SK-N-SH treated with all-trans-retinoic acid at 6 μM for 48 hours (cell line): ENCODE measurements at regions not wholly inside any gene's neighbourhood (a gene's known extent, or its start where the extent isn't known, plus 50 kb on each side); places are given as distances from the start of the nearest gene placed in this dataset.

ENCODE experiments used
- ATAC-seq: fragments of 200-7000 bp; cut with Tn5 transposase; 3 replicates; pipeline ENCODE4 v1.9.1; 2020; ENCODE audit warnings: mild to moderate bottlenecking, moderate library complexity
- ARNTL ChIP-seq: fragments of 450-650 bp; formaldehyde crosslinking; IDR thresholded peaks from 2 replicates; pipeline ENCODE4 v1.5.0; 2020; ENCODE audit warnings: low read depth, mild to moderate bottlenecking, moderate library complexity, borderline replicate concordance
- BACH2 ChIP-seq: fragments of 250-450 bp; sonication (Bioruptor Pico); IDR thresholded peaks from 2 replicates; pipeline ENCODE4 v1.9.0; 2021; ENCODE audit warnings: mild to moderate bottlenecking, borderline replicate concordance
- CREB5 ChIP-seq: fragments of 250-450 bp; sonication (Bioruptor Pico); IDR thresholded peaks from 2 replicates; pipeline ENCODE4 v1.5.1; 2020; ENCODE audit warnings: low read depth, mild to moderate bottlenecking, moderate library complexity
- CSDC2 ChIP-seq: fragments of 250-450 bp; sonication (Bioruptor Pico); IDR thresholded peaks from 2 replicates; pipeline ENCODE4 v1.5.0; 2020; ENCODE audit warnings: mild to moderate bottlenecking, moderate library complexity
- CSRNP3 ChIP-seq: fragments of 250-450 bp; sonication (Bioruptor Pico); IDR thresholded peaks from 2 replicates; pipeline ENCODE4 v1.5.1; 2021; ENCODE audit warnings: mild to moderate bottlenecking, moderate library complexity
- ESRRG ChIP-seq: fragments of 250-450 bp; sonication (Bioruptor Pico); IDR thresholded peaks from 2 replicates; pipeline ENCODE4 v1.6.1; 2021; ENCODE audit warnings: mild to moderate bottlenecking
- GLIS3 ChIP-seq: fragments of 250-450 bp; sonication (Bioruptor Pico); IDR thresholded peaks from 2 replicates; pipeline ENCODE4 v1.5.0; 2020; ENCODE audit warnings: mild to moderate bottlenecking, moderate library complexity
- ISL1 ChIP-seq: fragments of 250-450 bp; sonication (Bioruptor Pico); IDR thresholded peaks from 2 replicates; pipeline ENCODE4 v2.1.2; 2022; ENCODE audit warnings: mild to moderate bottlenecking, moderate library complexity
- OSR1 ChIP-seq: fragments of 250-450 bp; sonication (Bioruptor Pico); IDR thresholded peaks from 2 replicates; pipeline ENCODE4 v1.8.0; 2022; ENCODE audit warnings: moderate library complexity, mild to moderate bottlenecking, inconsistent platforms
- PATZ1 ChIP-seq: fragments of 250-450 bp; sonication (Bioruptor Pico); IDR thresholded peaks from 2 replicates; pipeline ENCODE4 v1.8.0; 2020; ENCODE audit warnings: mild to moderate bottlenecking, moderate library complexity, borderline replicate concordance
- POU6F1 ChIP-seq: fragments of 250-450 bp; sonication (Bioruptor Pico); IDR thresholded peaks from 2 replicates; pipeline ENCODE4 v1.8.0; 2021; ENCODE audit warnings: low read depth, mild to moderate bottlenecking, moderate library complexity, borderline replicate concordance
- PPARA ChIP-seq: fragments of 250-450 bp; sonication (Bioruptor Pico); IDR thresholded peaks from 2 replicates; pipeline ENCODE4 v1.5.0; 2020; ENCODE audit warnings: mild to moderate bottlenecking, borderline replicate concordance
- RARB ChIP-seq: fragments of 250-450 bp; sonication (Bioruptor Pico); IDR thresholded peaks from 2 replicates; pipeline ENCODE4 v1.8.0; 2021; ENCODE audit warnings: mild to moderate bottlenecking, moderate library complexity
- SNAI2 ChIP-seq: fragments of 250-450 bp; sonication (Bioruptor Pico); IDR thresholded peaks from 2 replicates; pipeline ENCODE4 v1.5.0; 2020; ENCODE audit warnings: mild to moderate bottlenecking, moderate library complexity
- TCF4 ChIP-seq: fragments of 250-450 bp; sonication (Bioruptor Pico); IDR thresholded peaks from 2 replicates; pipeline ENCODE4 v1.8.0; 2021; ENCODE audit warnings: mild to moderate bottlenecking, moderate library complexity, borderline replicate concordance
- TOX ChIP-seq: fragments of 250-450 bp; sonication (Bioruptor Pico); IDR thresholded peaks from 2 replicates; pipeline ENCODE4 v1.8.0; 2021; ENCODE audit warnings: mild to moderate bottlenecking, moderate library complexity, borderline replicate concordance
- ZC3H10 ChIP-seq: fragments of 250-450 bp; sonication (Bioruptor Pico); IDR thresholded peaks from 2 replicates; pipeline ENCODE4 v1.5.1; 2021; ENCODE audit warnings: mild to moderate bottlenecking, moderate library complexity
- ZFP3 ChIP-seq: fragments of 250-450 bp; sonication (Bioruptor Pico); IDR thresholded peaks from 2 replicates; pipeline ENCODE4 v1.5.0; 2020; ENCODE audit warnings: mild to moderate bottlenecking, moderate library complexity
- ZFP30 ChIP-seq: fragments of 450-650 bp; formaldehyde crosslinking; IDR thresholded peaks from 2 replicates; pipeline ENCODE4 v1.5.0; 2022; ENCODE audit warnings: mild to moderate bottlenecking, moderate library complexity
- ZNF565 ChIP-seq: fragments of 450-650 bp; formaldehyde crosslinking; conservative IDR thresholded peaks from 2 replicates; pipeline ENCODE4 v1.5.0; 2020; ENCODE audit warnings: low read depth, mild to moderate bottlenecking, moderate library complexity
- ZNF70 ChIP-seq: fragments of 450-650 bp; formaldehyde crosslinking; IDR thresholded peaks from 2 replicates; pipeline ENCODE4 v1.5.0; 2020; ENCODE audit warnings: mild to moderate bottlenecking, moderate library complexity

- TF ChIP-seq SNAI2 (CRISPR knock-in tag) (no peak), ZFP30 (CRISPR knock-in tag) (no peak), PATZ1 (CRISPR knock-in tag) (no peak), CREB5 (no peak), TCF4 (CRISPR knock-in tag) (no peak)
- TF ChIP-seq, all 23 proteins: peak for 0
Observed at GRCh38 chr3:75260-75659, 121.3 kb upstream of the CHL1 start (continued).

GRCh38 chr3:79542-79941 is 117.0 kb upstream of the CHL1 start:
- no peak for ATAC-seq

GRCh38 chr3:82508-82907 is 114.1 kb upstream of the CHL1 start:
- ATAC-seq: no peak
- no peak for TF ChIP-seq TOX (CRISPR knock-in tag)
- no peak for TF ChIP-seq CSDC2
- TF ChIP-seq PATZ1 (CRISPR knock-in tag): no peak
- no peak for TF ChIP-seq ESRRG
- no peak for TF ChIP-seq ZFP30 (CRISPR knock-in tag)
- TF ChIP-seq CREB5: no peak
- no peak for TF ChIP-seq SNAI2 (CRISPR knock-in tag)
- TF ChIP-seq RARB (CRISPR knock-in tag): no peak
- TF ChIP-seq ZC3H10 (CRISPR knock-in tag): no peak
- no peak for TF ChIP-seq ZNF70
- TF ChIP-seq TCF4 (CRISPR knock-in tag): no peak
- no peak for TF ChIP-seq ZFP3 (CRISPR knock-in tag)
- TF ChIP-seq CSRNP3 (CRISPR knock-in tag): no peak
- TF ChIP-seq ARNTL (CRISPR knock-in tag): no peak

More at GRCh38 chr3:79542-79941, 117.0 kb upstream of the CHL1 start:
- no peak for TF ChIP-seq ARNTL (CRISPR knock-in tag)
- no peak for TF ChIP-seq ZFP3 (CRISPR knock-in tag)
- TF ChIP-seq SNAI2 (CRISPR knock-in tag): no peak
- TF ChIP-seq TOX (CRISPR knock-in tag): no peak
- TF ChIP-seq ZC3H10 (CRISPR knock-in tag): no peak
- TF ChIP-seq, all 23 proteins: peak for 0

GRCh38 chr3:83096-83495 is 113.5 kb upstream of the CHL1 start:
- no peak for ATAC-seq
- TF ChIP-seq PPARA (CRISPR knock-in tag) (no peak), ZNF70 (no peak), POU6F1 (CRISPR knock-in tag) (no peak), CREB5 (no peak), ZNF565 (CRISPR knock-in tag) (no peak), CSRNP3 (CRISPR knock-in tag) (no peak), BACH2 (CRISPR knock-in tag) (no peak), PATZ1 (CRISPR knock-in tag) (no peak), CSDC2 (no peak), GLIS3 (no peak), ARNTL (CRISPR knock-in tag) (no peak), ISL1 (CRISPR knock-in tag) (no peak), OSR1 (no peak)
